A549 (cell line): ENCODE measurements at regions not wholly inside any gene's neighbourhood (a gene's known extent, or its start where the extent isn't known, plus 50 kb on each side); places are given as distances from the start of the nearest gene placed in this dataset.

Experiments used
- ATAC-seq, 2 experiments: fragments of 200-7000 bp in 1 of 2; fragments of >200 bp in 1 of 2; cut with Nextera tagmentation in 1 of 2; cut with Tn5 transposase in 1 of 2; 3 replicates each; pipeline versions ENCODE4 v1.8.0 to v1.9.1; 2018 to 2020; ENCODE audit warnings: mild to moderate bottlenecking in 1 of 2, moderate library complexity in 1 of 2
- CTCF ChIA-PET: fragments of 300-600 bp; sonication (Branson Sonifier 250); formaldehyde crosslinking; extraction: SDS; loops from one replicate; lab custom pipeline; 2021; ENCODE audit warnings: antibody characterized with exemption, inconsistent platforms; lab: Yijun Ruan, JAX
- POLR2A ChIA-PET: fragments of 350-600 bp; formaldehyde crosslinking; extraction: SDS; loops from one replicate; lab custom pipeline; 2021; ENCODE audit warnings: antibody characterized with exemption, inconsistent platforms; lab: Yijun Ruan, JAX
- DNase-seq, 2 experiments: peaks; one replicate each; pipeline versions ENCODE4 v3.0.0 to v3.0.0-alpha.2; 2011 to 2016; ENCODE audit warnings: low read depth in 1 of 2, low spot score in 1 of 2
- FAIRE-seq: peaks from 2 replicates; lab custom pipeline; 2011; peaks lifted over from hg19 to GRCh38; lab: Jason Lieb, UNC
- H3K27ac ChIP-seq, 2 experiments: fragments of >200 bp; sonication (Bioruptor Twin); formaldehyde crosslinking; 3 replicates each; pipeline ENCODE4 v1.5.1; 2016 to 2017
- H3K4me1 ChIP-seq: fragments of >200 bp; sonication (Bioruptor Twin); formaldehyde crosslinking; 3 replicates; pipeline ENCODE4 v1.6.1; 2016
- H3K4me2 ChIP-seq: fragments of >200 bp; sonication (Bioruptor Twin); formaldehyde crosslinking; 3 replicates; pipeline ENCODE4 v1.6.1; 2016
- H3K4me3 ChIP-seq: fragments of >200 bp; sonication (Bioruptor Twin); formaldehyde crosslinking; 3 replicates; pipeline ENCODE4 v1.5.1; 2016
- H3K9me3 ChIP-seq: fragments of >200 bp; sonication (Bioruptor Twin); formaldehyde crosslinking; 3 replicates; pipeline ENCODE4 v1.6.1; 2016
- BHLHE40 ChIP-seq: IDR thresholded peaks from 2 replicates; pipeline ENCODE4 v1.6.1; 2012; ENCODE audit warnings: low read depth, low read length, inconsistent platforms
- CEBPB ChIP-seq, 2 experiments: fragments of >200 bp in 1 of 2; sonication (Bioruptor Twin) in 1 of 2; formaldehyde crosslinking in 1 of 2; IDR thresholded peaks; 2 replicates each; pipeline ENCODE4 v1.6.1; 2012 to 2016
- CTCF ChIP-seq: fragments of >200 bp; sonication (Bioruptor Twin); formaldehyde crosslinking; IDR thresholded peaks from 3 replicates; pipeline ENCODE4 v1.5.1; 2016
- ESRRA ChIP-seq: fragments of 150-350 bp; IDR thresholded peaks from 2 replicates; pipeline ENCODE4 v1.6.1; 2014; ENCODE audit warnings: mild to moderate bottlenecking, low read length, borderline replicate concordance
- FOSB ChIP-seq: fragments of 250-450 bp; sonication (Bioruptor Pico); IDR thresholded peaks from 2 replicates; pipeline ENCODE4 v1.5.0; 2020; ENCODE audit warnings: mild to moderate bottlenecking, moderate library complexity
- FOXS1 ChIP-seq: fragments of 250-450 bp; sonication (Bioruptor Pico); IDR thresholded peaks from 2 replicates; pipeline ENCODE4 v1.5.0; 2020; ENCODE audit warnings: mild to moderate bottlenecking, moderate library complexity
- HDAC2 ChIP-seq: fragments of 200-600 bp; sonication (generic); IDR thresholded peaks from 2 replicates; pipeline ENCODE4 v1.6.1; 2016
- HEYL ChIP-seq: fragments of 250-450 bp; sonication (Bioruptor Pico); IDR thresholded peaks from 2 replicates; pipeline ENCODE4 v1.8.0; 2021; ENCODE audit warnings: mild to moderate bottlenecking, moderate library complexity
- HOXA7 ChIP-seq: fragments of 250-450 bp; sonication (Bioruptor Pico); IDR thresholded peaks from 2 replicates; pipeline ENCODE4 v1.5.0; 2020; ENCODE audit warnings: mild to moderate bottlenecking, moderate library complexity
- HOXB5 ChIP-seq: fragments of 250-450 bp; sonication (Bioruptor Pico); IDR thresholded peaks from 2 replicates; pipeline ENCODE4 v1.5.0; 2020; ENCODE audit warnings: mild to moderate bottlenecking, moderate library complexity
- JUNB ChIP-seq: fragments of >200 bp; sonication (Bioruptor Twin); formaldehyde crosslinking; IDR thresholded peaks from 2 replicates; pipeline ENCODE4 v1.6.1; 2016
- KDM5A ChIP-seq: fragments of 200-600 bp; sonication (generic); IDR thresholded peaks from 2 replicates; pipeline ENCODE4 v1.6.1; 2016; ENCODE audit warnings: antibody characterized with exemption, mild to moderate bottlenecking
- MAX ChIP-seq: IDR thresholded peaks from 2 replicates; pipeline ENCODE4 v1.6.1; 2012
- MAZ ChIP-seq: fragments of 150-350 bp; IDR thresholded peaks from 2 replicates; pipeline ENCODE4 v1.6.1; 2014; ENCODE audit warnings: antibody characterized with exemption, low read depth, low read length, borderline replicate concordance
- NFE2L2 ChIP-seq: fragments of 150-350 bp; conservative IDR thresholded peaks from 2 replicates; pipeline ENCODE4 v1.6.1; 2014; ENCODE audit warnings: low read length
- PHF8 ChIP-seq: fragments of 200-600 bp; sonication (generic); IDR thresholded peaks from 2 replicates; pipeline ENCODE4 v1.6.1; 2016; ENCODE audit warnings: low read depth, mild to moderate bottlenecking, antibody characterized with exemption, moderate library complexity, borderline replicate concordance
- RAD21 ChIP-seq, 2 experiments: fragments of >200 bp in 1 of 2; sonication (Bioruptor Twin) in 1 of 2; formaldehyde crosslinking in 1 of 2; IDR thresholded peaks in 1 of 2; conservative IDR thresholded peaks in 1 of 2; 2 replicates in 1 of 2; 3 replicates in 1 of 2; pipeline ENCODE4 v1.6.1; 2012 to 2018; ENCODE audit warnings: inconsistent platforms in 1 of 2
- RARB ChIP-seq: fragments of 250-450 bp; sonication (Bioruptor Pico); IDR thresholded peaks from 2 replicates; pipeline ENCODE4 v1.8.0; 2021; ENCODE audit warnings: mild to moderate bottlenecking, moderate library complexity
- REST ChIP-seq: fragments of 200-600 bp; sonication (generic); IDR thresholded peaks from 2 replicates; pipeline ENCODE4 v1.6.1; 2016; ENCODE audit warnings: antibody characterized with exemption, mild to moderate bottlenecking, moderate library complexity
- RFX5 ChIP-seq: fragments of 450-650 bp; IDR thresholded peaks from 2 replicates; pipeline ENCODE4 v1.7.1; 2014; ENCODE audit warnings: antibody characterized with exemption, mild to moderate bottlenecking, moderate library complexity
- RNF2 ChIP-seq: fragments of 200-600 bp; sonication (generic); IDR thresholded peaks from 2 replicates; pipeline ENCODE4 v1.6.1; 2016; ENCODE audit warnings: low read depth, mild to moderate bottlenecking, antibody characterized with exemption, moderate library complexity, borderline replicate concordance
- SMC3 ChIP-seq: fragments of >200 bp; sonication (Bioruptor Twin); formaldehyde crosslinking; IDR thresholded peaks from 3 replicates; pipeline ENCODE4 v1.6.1; 2018; ENCODE audit warnings: inconsistent platforms
- SREBF2 ChIP-seq: fragments of 450-650 bp; IDR thresholded peaks from 2 replicates; pipeline ENCODE4 v1.6.1; 2014; ENCODE audit warnings: mild to moderate bottlenecking, moderate library complexity
- TP53 ChIP-seq: fragments of 250-450 bp; sonication (Bioruptor Pico); IDR thresholded peaks from 2 replicates; pipeline ENCODE4 v1.5.0; 2021; ENCODE audit warnings: mild to moderate bottlenecking, moderate library complexity
- WGBS: methylation state at CpG from one replicate; pipeline ENCODE4 v1.1.6; 2017; ENCODE audit errors: missing lambda C conversion rate; 5-methylcytosine and 5-hydroxymethylcytosine counted together
- TF ChIP-seq, protein P1 (sequence below): IDR thresholded peaks from 2 replicates; pipeline ENCODE4 v1.6.1; 2012

GRCh38 chr15:70236341-70237086 is 138.8 kb upstream of the TLE3 start:
- ATAC-seq = no peak
- Histone ChIP-seq H3K4me3 (no peak overlapping the region), H3K4me2 (no peak overlapping the region), H3K9me3 (peaks cover 15% of the 10 kb centered on the region), H3K27ac (no peak overlapping the region), H3K4me1 (no peaks in the 10 kb centered on the region)
- DNase-seq = no peak
- TF ChIP-seq, protein P1, sequence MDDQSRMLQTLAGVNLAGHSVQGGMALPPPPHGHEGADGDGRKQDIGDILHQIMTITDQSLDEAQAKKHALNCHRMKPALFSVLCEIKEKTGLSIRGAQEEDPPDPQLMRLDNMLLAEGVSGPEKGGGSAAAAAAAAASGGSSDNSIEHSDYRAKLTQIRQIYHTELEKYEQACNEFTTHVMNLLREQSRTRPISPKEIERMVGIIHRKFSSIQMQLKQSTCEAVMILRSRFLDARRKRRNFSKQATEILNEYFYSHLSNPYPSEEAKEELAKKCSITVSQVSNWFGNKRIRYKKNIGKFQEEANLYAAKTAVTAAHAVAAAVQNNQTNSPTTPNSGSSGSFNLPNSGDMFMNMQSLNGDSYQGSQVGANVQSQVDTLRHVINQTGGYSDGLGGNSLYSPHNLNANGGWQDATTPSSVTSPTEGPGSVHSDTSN = no peak
- TF ChIP-seq RFX5 (no peak), RAD21 (conservative IDR thresholded peaks at IDR 0.05 in 1 of 2, IDR thresholded peaks at IDR 0.05 in 1 of 2) (no peak), CTCF (no peak), HOXB5 (CRISPR knock-in tag) (no peak), KDM5A (no peak), MAX (no peak), TP53 (CRISPR knock-in tag) (no peak), SREBF2 (no peak), HDAC2 (no peak)
- FAIRE-seq = no peak
- POLR2A ChIA-PET = no interaction called here
- CTCF ChIA-PET = no interaction called here
- 61% methylated on average over 5 of the region's 5 CpGs for WGBS

DNA sequence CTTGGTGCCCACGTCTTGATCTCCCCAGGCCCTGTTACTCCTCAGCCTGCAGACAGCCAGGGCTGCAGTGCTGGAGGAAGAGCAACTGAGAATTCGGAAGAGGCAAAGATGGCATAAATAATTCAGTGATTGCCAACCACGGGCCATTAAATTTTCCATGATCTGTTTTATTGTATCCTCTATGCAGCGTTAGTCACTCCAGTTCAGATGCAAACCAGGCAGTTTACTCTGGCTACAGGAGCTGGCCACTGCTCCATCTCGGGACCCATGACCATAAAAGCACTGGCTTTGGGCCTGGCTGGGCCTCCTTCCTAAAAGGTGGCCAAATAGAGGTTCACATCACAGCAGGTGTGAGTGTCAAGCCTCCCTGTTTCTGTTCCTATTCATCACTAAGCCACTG is 137.6 kb upstream of the TLE3 start:
- Histone ChIP-seq H3K4me1 (no peaks in the 10 kb centered on the region), H3K9me3 (peaks cover 25% of the 10 kb centered on the region), H3K27ac (no peak overlapping the region), H3K4me2 (no peak overlapping the region), H3K4me3 (no peak overlapping the region)
- CTCF ChIA-PET = interaction anchor here (1.2 to 2.0 kb wide), 2 partner anchors 16 to 253 kb away, joined by 4 to 5 read pairs; no protein-coding TSS in a partner anchor
- WGBS = 59% methylated on average over 5 of the region's 5 CpGs
- no peak for TF ChIP-seq MAX
- TF ChIP-seq CEBPB (IDR thresholded peaks at IDR 0.05) = no peak
- no peak for TF ChIP-seq JUNB
- no peak for TF ChIP-seq FOXS1 (CRISPR knock-in tag)
- TF ChIP-seq ESRRA = no peak
- ATAC-seq = no peak
- DNase-seq = no peak
- no peak for FAIRE-seq
- POLR2A ChIA-PET = no interaction called here

GRCh38 chr15:70234256-70234905 is 136.7 kb upstream of the TLE3 start:
- H3K4me1 ChIP-seq = no peaks in the 10 kb centered on the region
- no peak overlapping the region for H3K27ac ChIP-seq
- FAIRE-seq (no peak), DNase-seq (no peak), ATAC-seq (no peak)
- ChIA-PET CTCF (interaction anchor here (0.6 to 2.0 kb wide), 3 partner anchors 156 to 254 kb away, joined by 3 to 5 read pairs (median 3); no protein-coding TSS in a partner anchor), POLR2A (no interaction called here)
- H3K9me3 ChIP-seq = peaks cover 31% of the 10 kb centered on the region
- WGBS = 80% methylated on average over 9 of the region's 9 CpGs
- no peak overlapping the region for H3K4me2 ChIP-seq
- H3K4me3 ChIP-seq = no peak overlapping the region
- TF ChIP-seq HOXA7 (CRISPR knock-in tag) = no peak
- no peak for TF ChIP-seq NFE2L2
- TF ChIP-seq PHF8 = no peak
- no peak for TF ChIP-seq SMC3
- TF ChIP-seq RARB = no peak
- no peak for TF ChIP-seq RNF2
- TF ChIP-seq RFX5 = no peak
- no peak for TF ChIP-seq HEYL (CRISPR knock-in tag)
- no peak for TF ChIP-seq FOSB (CRISPR knock-in tag)
- no peak for TF ChIP-seq MAZ
- no peak for TF ChIP-seq BHLHE40
- TF ChIP-seq REST = no peak
